Adrenal gland (tissue), 9 donors: ENCODE measurements at regions not wholly inside any gene's neighbourhood (a gene's known extent, or its start where the extent isn't known, plus 50 kb on each side); places are given as distances from the start of the nearest gene placed in this dataset.

Experiments
- DNase-seq, 7 donors: peaks; one replicate each; pipeline ENCODE4 v3.0.0-alpha.2; 2019 to 2020
- H3K27ac ChIP-seq, 5 donors: fragments of 200-600 bp; sonication (generic) in 4 of 5; 1 replicate in 3 of 5; 2 replicates in 2 of 5; pipeline versions ENCODE4 v1.5.1 to v1.8.0; 2016 to 2020; ENCODE audit warnings: mild to moderate bottlenecking in 1 of 5
- H3K27me3 ChIP-seq: fragments of 200-600 bp; 2 replicates; pipeline ENCODE4 v1.8.0; 2021
- H3K36me3 ChIP-seq, 2 donors: fragments of 200-600 bp; replicated peaks in 1 of 2; 1 replicate in 1 of 2; 2 replicates in 1 of 2; pipeline versions ENCODE4 v1.5.1 to v1.8.0; 2018 to 2022
- H3K4me1 ChIP-seq, 2 donors: fragments of 200-600 bp; replicated peaks in 1 of 2; 1 replicate in 1 of 2; 2 replicates in 1 of 2; pipeline versions ENCODE4 v1.5.1 to v1.8.0; 2018 to 2021
- H3K4me3 ChIP-seq, 4 donors: fragments of 200-600 bp; sonication (generic) in 3 of 4; one replicate each; pipeline ENCODE4 v1.5.1; 2016 to 2018
- H3K9me3 ChIP-seq, 3 donors: fragments of 200-600 bp; sonication (generic) in 1 of 3; replicated peaks in 1 of 3; 1 replicate in 2 of 3; 2 replicates in 1 of 3; pipeline versions ENCODE4 v1.5.1 to v1.8.0; 2016 to 2021
- POLR2A ChIP-seq, 2 donors: fragments of 450-650 bp; IDR thresholded peaks; one replicate each; pipeline ENCODE4 v1.6.1; 2017; ENCODE audit warnings: antibody characterized with exemption in 2 of 2, mild to moderate bottlenecking in 2 of 2, moderate library complexity in 1 of 2
- WGBS, 4 donors: extraction: QIAGEN DNeasy Blood & Tissue Kit in 2 of 4; methylation state at CpG; one replicate each; pipeline versions ENCODE4 v1.1.5 to v1.1.7; 2013 to 2017; 5-methylcytosine and 5-hydroxymethylcytosine counted together
- intact Hi-C, 2 donors: fragments of 100-400 bp; cut with DNase I; formaldehyde crosslinking; loops; one replicate each; pipeline versions ENCODE4 v1.14.1 to v1.15.0; 2022 to 2023
- TF ChIP-seq, protein P1 (sequence below), 6 experiments: fragments of 450-650 bp in 4 of 6; fragments of 200-600 bp in 2 of 6; sonication (generic) in 1 of 6; IDR thresholded peaks; 1 replicate in 5 of 6; 2 replicates in 1 of 6; pipeline versions ENCODE4 v1.5.1 to v1.8.0; 2016 to 2021; ENCODE audit warnings: antibody characterized with exemption in 6 of 6, mild to moderate bottlenecking in 2 of 6, moderate library complexity in 1 of 6
- donor health status: healthy with polysubstance abuse.
- donor health status: Bipolar disorder and iron deficiency.
- donor health status: DM: yes; HTN: yes; CAD: no.
- donor health status: DM: no; HTN: no; CAD: no.
- donor health status: DM: no; HTN: no; CAD: no.

DNA sequence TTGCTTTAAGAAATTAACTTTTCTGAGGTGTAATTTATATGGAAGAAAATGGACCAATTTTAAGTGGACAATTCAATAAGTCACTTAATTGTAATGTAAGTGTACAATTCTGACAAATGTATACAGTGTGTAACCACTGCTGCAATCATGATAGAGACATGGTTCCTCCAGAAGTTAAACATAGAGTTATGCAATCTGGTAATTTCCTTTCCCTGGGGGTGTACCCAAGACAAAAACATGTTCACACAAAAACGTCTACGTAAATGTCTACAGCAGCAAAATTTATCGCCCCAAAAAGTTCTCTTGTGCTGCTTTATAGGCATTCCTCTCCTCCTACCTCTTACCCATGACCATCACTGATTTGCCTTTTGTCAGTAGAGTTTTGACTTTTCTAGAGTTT lies 141.5 kb downstream of the AQP4 start:
- no peak for DNase-seq
- H3K36me3 ChIP-seq = no peaks in the 10 kb centered on the region
- 71 to 85% (median 79%) methylated on average over 3 of the region's 3 CpGs for WGBS, 4 donors
- H3K4me1 ChIP-seq = no peaks in the 10 kb centered on the region
- H3K4me3 ChIP-seq = no peak overlapping the region
- H3K27me3 ChIP-seq = no peaks in the 10 kb centered on the region
- H3K27ac ChIP-seq = no peak overlapping the region
- intact Hi-C loops = no loop called here
- H3K9me3 ChIP-seq = no peaks in the 10 kb centered on the region
- TF ChIP-seq POLR2A (IDR thresholded peaks at IDR 0.05) = no peak
- TF ChIP-seq, protein P1, sequence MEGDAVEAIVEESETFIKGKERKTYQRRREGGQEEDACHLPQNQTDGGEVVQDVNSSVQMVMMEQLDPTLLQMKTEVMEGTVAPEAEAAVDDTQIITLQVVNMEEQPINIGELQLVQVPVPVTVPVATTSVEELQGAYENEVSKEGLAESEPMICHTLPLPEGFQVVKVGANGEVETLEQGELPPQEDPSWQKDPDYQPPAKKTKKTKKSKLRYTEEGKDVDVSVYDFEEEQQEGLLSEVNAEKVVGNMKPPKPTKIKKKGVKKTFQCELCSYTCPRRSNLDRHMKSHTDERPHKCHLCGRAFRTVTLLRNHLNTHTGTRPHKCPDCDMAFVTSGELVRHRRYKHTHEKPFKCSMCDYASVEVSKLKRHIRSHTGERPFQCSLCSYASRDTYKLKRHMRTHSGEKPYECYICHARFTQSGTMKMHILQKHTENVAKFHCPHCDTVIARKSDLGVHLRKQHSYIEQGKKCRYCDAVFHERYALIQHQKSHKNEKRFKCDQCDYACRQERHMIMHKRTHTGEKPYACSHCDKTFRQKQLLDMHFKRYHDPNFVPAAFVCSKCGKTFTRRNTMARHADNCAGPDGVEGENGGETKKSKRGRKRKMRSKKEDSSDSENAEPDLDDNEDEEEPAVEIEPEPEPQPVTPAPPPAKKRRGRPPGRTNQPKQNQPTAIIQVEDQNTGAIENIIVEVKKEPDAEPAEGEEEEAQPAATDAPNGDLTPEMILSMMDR (IDR thresholded peaks at IDR 0.05) = no peak

DNA sequence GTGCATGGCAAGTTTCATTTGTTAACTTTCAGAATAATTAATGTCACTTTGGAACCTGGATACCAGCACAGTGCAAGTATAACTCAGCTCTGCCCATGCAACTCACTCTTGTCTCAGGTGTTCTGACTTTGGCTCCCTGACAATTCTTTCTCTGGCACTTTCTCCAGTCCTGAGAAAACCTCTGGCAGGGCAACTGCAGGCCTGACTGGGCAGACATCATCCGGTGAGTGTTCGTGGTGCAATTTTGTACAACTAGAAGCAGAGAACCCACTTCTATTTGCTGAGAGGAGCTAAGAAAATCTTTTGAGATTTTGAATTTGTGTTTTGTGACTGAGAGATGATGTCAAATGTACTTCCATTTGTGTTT lies 143.0 kb downstream of the AQP4 start:
- Histone ChIP-seq H3K27me3 (no peaks in the 10 kb centered on the region), H3K36me3 (no peaks in the 10 kb centered on the region), H3K27ac (no peak overlapping the region), H3K4me1 (no peaks in the 10 kb centered on the region), H3K9me3 (no peaks in the 10 kb centered on the region), H3K4me3 (no peak overlapping the region)
- no peak for TF ChIP-seq POLR2A (IDR thresholded peaks at IDR 0.05)
- TF ChIP-seq, protein P1 (IDR thresholded peaks at IDR 0.05) = no peak
- 82 to 94% (median 87%) methylated on average over 2 of the region's 2 CpGs for WGBS, 4 donors
- intact Hi-C loops = no loop called here
- no peak for DNase-seq

DNA sequence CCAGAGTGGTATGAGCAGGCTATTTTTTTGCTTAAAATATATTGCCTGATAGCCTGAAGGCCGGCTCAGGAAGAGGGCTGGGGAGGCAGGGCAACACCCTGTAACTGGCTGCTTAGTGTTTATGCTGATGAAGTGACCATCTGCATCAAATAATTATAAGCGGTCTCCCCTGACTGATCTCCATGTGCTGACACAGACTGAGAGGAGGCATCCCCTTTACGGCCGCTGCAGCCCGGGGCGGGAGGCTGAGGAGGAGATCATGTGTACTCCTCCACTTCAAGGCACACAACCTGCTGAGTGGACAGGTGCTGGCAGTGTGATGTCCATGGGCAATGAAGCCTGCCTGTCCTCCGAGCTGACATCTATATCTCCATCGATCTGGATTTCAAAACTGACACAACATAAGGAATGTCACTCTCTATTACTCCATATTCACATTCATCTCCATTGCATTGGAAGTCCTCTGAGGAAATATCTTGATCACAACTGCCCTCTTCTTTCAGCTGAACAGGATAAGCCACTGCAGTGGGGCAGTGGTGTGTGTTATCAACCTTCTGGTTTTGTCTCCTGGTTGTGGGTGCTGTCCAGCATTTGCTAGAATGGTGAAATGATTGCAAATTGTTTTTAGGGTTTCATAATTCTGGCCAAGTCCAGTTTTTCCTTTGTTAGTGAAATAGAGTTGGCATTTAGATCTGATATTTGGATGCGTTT lies 143.5 kb downstream of the AQP4 start:
- no peak overlapping the region for H3K4me3 ChIP-seq
- no peaks in the 10 kb centered on the region for H3K4me1 ChIP-seq
- TF ChIP-seq, protein P1 (IDR thresholded peaks at IDR 0.05) = no peak
- no peak for TF ChIP-seq POLR2A (IDR thresholded peaks at IDR 0.05)
- WGBS, 4 donors = 84 to 91% (median 87%) methylated on average over 9 of the region's 9 CpGs
- intact Hi-C loops = no loop called here
- DNase-seq = no peak
- no peak overlapping the region for H3K27ac ChIP-seq
- H3K36me3 ChIP-seq = no peaks in the 10 kb centered on the region
- H3K9me3 ChIP-seq = no peaks in the 10 kb centered on the region
- no peaks in the 10 kb centered on the region for H3K27me3 ChIP-seq

DNA sequence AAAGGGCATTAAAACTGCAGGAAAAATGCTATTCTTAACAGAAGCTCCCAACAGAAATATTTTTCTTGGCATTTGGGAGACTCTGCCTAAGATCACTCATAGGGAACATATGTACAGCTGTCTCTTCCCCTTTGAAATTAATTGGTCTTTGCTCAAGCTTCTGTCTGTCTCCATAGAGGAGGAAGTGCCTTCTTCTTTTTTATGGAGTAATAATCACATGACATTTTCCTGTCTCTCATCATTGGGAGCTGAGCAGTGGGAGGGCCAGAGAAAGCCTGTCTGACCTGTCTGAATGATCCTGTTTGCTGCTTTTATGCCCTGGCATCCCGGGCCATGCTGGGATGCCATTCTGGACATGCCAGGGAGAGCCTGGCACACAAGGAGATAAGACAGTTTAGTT lies 145.6 kb downstream of the AQP4 start:
- intact Hi-C loops = no loop called here
- TF ChIP-seq POLR2A (IDR thresholded peaks at IDR 0.05) = no peak
- TF ChIP-seq, protein P1 (IDR thresholded peaks at IDR 0.05) = no peak
- Histone ChIP-seq H3K4me3 (no peak overlapping the region), H3K27me3 (no peaks in the 10 kb centered on the region), H3K27ac (no peak overlapping the region), H3K4me1 (no peaks in the 10 kb centered on the region), H3K36me3 (no peaks in the 10 kb centered on the region), H3K9me3 (no peaks in the 10 kb centered on the region)
- WGBS, 4 donors = 53 to 63% (median 61%) methylated on average over 1 of the region's 1 CpG
- DNase-seq = no peak
